Adrenal gland (tissue), 9 donors: ENCODE measurements at regions not wholly inside any gene's neighbourhood (a gene's known extent, or its start where the extent isn't known, plus 50 kb on each side); places are given as distances from the start of the nearest gene placed in this dataset.
A peak's percentile ranks its signal among the peaks of the same experiment; 100 is the strongest.

Experiments
- DNase-seq, 7 donors: peaks; one replicate each; pipeline ENCODE4 v3.0.0-alpha.2; 2019 to 2020
- H3K27ac ChIP-seq, 5 donors: fragments of 200-600 bp; sonication (generic) in 4 of 5; 1 replicate in 3 of 5; 2 replicates in 2 of 5; pipeline versions ENCODE4 v1.5.1 to v1.8.0; 2016 to 2020; ENCODE audit warnings: mild to moderate bottlenecking in 1 of 5
- H3K27me3 ChIP-seq: fragments of 200-600 bp; 2 replicates; pipeline ENCODE4 v1.8.0; 2021
- H3K36me3 ChIP-seq, 2 donors: fragments of 200-600 bp; replicated peaks in 1 of 2; 1 replicate in 1 of 2; 2 replicates in 1 of 2; pipeline versions ENCODE4 v1.5.1 to v1.8.0; 2018 to 2022
- H3K4me1 ChIP-seq, 2 donors: fragments of 200-600 bp; replicated peaks in 1 of 2; 1 replicate in 1 of 2; 2 replicates in 1 of 2; pipeline versions ENCODE4 v1.5.1 to v1.8.0; 2018 to 2021
- H3K4me3 ChIP-seq, 4 donors: fragments of 200-600 bp; sonication (generic) in 3 of 4; one replicate each; pipeline ENCODE4 v1.5.1; 2016 to 2018
- H3K9me3 ChIP-seq, 3 donors: fragments of 200-600 bp; sonication (generic) in 1 of 3; replicated peaks in 1 of 3; 1 replicate in 2 of 3; 2 replicates in 1 of 3; pipeline versions ENCODE4 v1.5.1 to v1.8.0; 2016 to 2021
- CTCF ChIP-seq, 6 experiments: fragments of 450-650 bp in 4 of 6; fragments of 200-600 bp in 2 of 6; sonication (generic) in 1 of 6; IDR thresholded peaks; 1 replicate in 5 of 6; 2 replicates in 1 of 6; pipeline versions ENCODE4 v1.5.1 to v1.8.0; 2016 to 2021; ENCODE audit warnings: antibody characterized with exemption in 6 of 6, mild to moderate bottlenecking in 2 of 6, moderate library complexity in 1 of 6
- POLR2A ChIP-seq, 2 donors: fragments of 450-650 bp; IDR thresholded peaks; one replicate each; pipeline ENCODE4 v1.6.1; 2017; ENCODE audit warnings: antibody characterized with exemption in 2 of 2, mild to moderate bottlenecking in 2 of 2, moderate library complexity in 1 of 2
- WGBS, 4 donors: extraction: QIAGEN DNeasy Blood & Tissue Kit in 2 of 4; methylation state at CpG; one replicate each; pipeline versions ENCODE4 v1.1.5 to v1.1.7; 2013 to 2017; 5-methylcytosine and 5-hydroxymethylcytosine counted together
- intact Hi-C, 2 donors: fragments of 100-400 bp; cut with DNase I; formaldehyde crosslinking; loops; one replicate each; pipeline versions ENCODE4 v1.14.1 to v1.15.0; 2022 to 2023
- donor health status: healthy with polysubstance abuse.
- donor health status: Bipolar disorder and iron deficiency.
- donor health status: DM: yes; HTN: yes; CAD: no.
- donor health status: DM: no; HTN: no; CAD: no.
- donor health status: DM: no; HTN: no; CAD: no.

- no peak for TF ChIP-seq CTCF (IDR thresholded peaks at IDR 0.05)
- TF ChIP-seq POLR2A (IDR thresholded peaks at IDR 0.05): peak in 1 of 2 donors; percentile 30
- intact Hi-C loops: no loop called here
- H3K27me3 ChIP-seq: no peaks in the 10 kb centered on the region
- H3K27ac ChIP-seq: peak overlapping the region in 3 of 5 donors; percentile 48 to 85 (median 57)
- peak overlapping the region in 1 of 4 donors; percentile 37 for H3K4me3 ChIP-seq
- DNase-seq: peak; percentile 43 to 71 (median 53)
- peaks cover 0 to 11% of the 10 kb centered on the region in 2 donors for H3K4me1 ChIP-seq
- 80 to 84% (median 83%) methylated on average over 14 of the region's 14 CpGs for WGBS, 4 donors
- no peaks in the 10 kb centered on the region for H3K9me3 ChIP-seq
- H3K36me3 ChIP-seq: no peaks in the 10 kb centered on the region
Measured at GRCh38 chr13:50715402-50716146, 127.9 kb downstream of the DLEU7 start.

- TF ChIP-seq POLR2A (IDR thresholded peaks at IDR 0.05) (no peak), CTCF (IDR thresholded peaks at IDR 0.05) (no peak)
Measured at GRCh38 chr13:50720861-50721671, 122.4 kb downstream of the DLEU7 start.

GRCh38 chr13:50721672-50721992, 121.9 kb downstream of the DLEU7 start:
- no peak overlapping the region for H3K27ac ChIP-seq
- WGBS, 4 donors: 77 to 85% (median 79%) methylated on average over 1 of the region's 1 CpG
- H3K36me3 ChIP-seq: no peaks in the 10 kb centered on the region
- H3K4me1 ChIP-seq: no peaks in the 10 kb centered on the region
- no peak overlapping the region for H3K4me3 ChIP-seq
- intact Hi-C loops: no loop called here
- DNase-seq: no peak
- H3K9me3 ChIP-seq: no peaks in the 10 kb centered on the region
- TF ChIP-seq CTCF (IDR thresholded peaks at IDR 0.05) (no peak), POLR2A (IDR thresholded peaks at IDR 0.05) (no peak)
- H3K27me3 ChIP-seq: no peaks in the 10 kb centered on the region

More at GRCh38 chr13:50720861-50721671, 122.4 kb downstream of the DLEU7 start:
- intact Hi-C loops: no loop called here
- Histone ChIP-seq H3K9me3 (no peaks in the 10 kb centered on the region), H3K4me3 (no peak overlapping the region), H3K4me1 (no peaks in the 10 kb centered on the region), H3K36me3 (no peaks in the 10 kb centered on the region), H3K27ac (peak overlapping the region in 1 of 5 donors; percentile 43), H3K27me3 (no peaks in the 10 kb centered on the region)
- WGBS, 4 donors: 86 to 93% (median 89%) methylated on average over 8 of the region's 8 CpGs
- no peak for DNase-seq

DNA sequence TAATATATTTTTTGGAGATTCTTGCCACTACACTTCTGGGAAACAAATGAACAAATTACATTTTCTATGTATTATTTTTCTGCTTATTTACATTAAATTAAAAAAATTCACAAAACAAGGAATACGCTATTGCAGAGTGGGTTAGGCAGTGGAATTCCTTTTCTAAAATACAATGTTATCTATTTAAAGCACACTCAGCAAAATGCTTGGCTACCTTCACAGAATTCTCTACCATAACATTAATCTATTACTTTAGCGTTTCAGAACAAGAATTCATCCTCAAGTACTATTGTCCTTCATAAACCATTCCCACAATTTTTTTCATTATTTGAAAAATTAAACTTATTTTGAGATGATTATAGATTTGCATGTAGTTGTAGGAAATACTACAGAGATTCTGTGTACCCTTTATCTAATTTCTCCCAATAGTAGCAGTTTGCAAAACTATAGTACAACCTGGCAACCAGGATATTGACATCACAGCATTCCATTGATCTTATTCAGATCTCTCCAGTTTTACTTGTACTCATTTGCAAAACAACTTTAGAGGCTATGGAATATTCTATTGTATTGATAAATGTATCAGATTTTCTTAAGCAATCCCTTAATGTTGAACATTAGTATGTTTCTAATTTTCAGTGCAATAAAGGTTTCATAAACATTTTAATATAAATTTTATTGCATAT, 120.9 kb downstream of the DLEU7 start:
- intact Hi-C loops: no loop called here
- H3K9me3 ChIP-seq: no peaks in the 10 kb centered on the region
- no peaks in the 10 kb centered on the region for H3K36me3 ChIP-seq
- no peaks in the 10 kb centered on the region for H3K27me3 ChIP-seq
- DNase-seq: no peak
- TF ChIP-seq CTCF (IDR thresholded peaks at IDR 0.05) (no peak), POLR2A (IDR thresholded peaks at IDR 0.05) (no peak)
- no peak overlapping the region for H3K4me3 ChIP-seq
- no peaks in the 10 kb centered on the region for H3K4me1 ChIP-seq
- 90 to 95% (median 93%) methylated on average over 2 of the region's 2 CpGs for WGBS, 4 donors
- H3K27ac ChIP-seq: no peak overlapping the region
